ENCODE measurements at regions not wholly inside any gene's neighbourhood (a gene's known extent, or its start where the extent isn't known, plus 50 kb on each side); places are given as distances from the start of the nearest gene placed in this dataset.

GRCh38 chr14:82345184-82345583 is 811.5 kb upstream of the SEL1L start:
- TF ChIP-seq CTCF (IDR thresholded peaks at IDR 0.05): no peak
- TF ChIP-seq POLR2AphosphoS5 (IDR thresholded peaks at IDR 0.05; ENCODE audit: low read depth, low read length): no peak
- no peak for TF ChIP-seq REST (IDR thresholded peaks at IDR 0.05; ENCODE audit: insufficient read depth in 1 of 2, low read depth in 2 of 2, low read length in 1 of 2)
- TF ChIP-seq TCF7L2 (IDR thresholded peaks at IDR 0.05; ENCODE audit: low read depth, low read length): no peak
- no peak for TF ChIP-seq SIN3A (IDR thresholded peaks at IDR 0.05; ENCODE audit: borderline replicate concordance, insufficient read depth, low read depth, low read length)
